NCI-H1436 treated with DMSO at 0.1 percent for 48 hours (cell line): ENCODE measurements at regions not wholly inside any gene's neighbourhood (a gene's known extent, or its start where the extent isn't known, plus 50 kb on each side); places are given as distances from the start of the nearest gene placed in this dataset.

ENCODE experiments used
- DNase-seq: peaks from one replicate; lab custom pipeline; 2025; lab: John Stamatoyannopoulos, UW

DNA sequence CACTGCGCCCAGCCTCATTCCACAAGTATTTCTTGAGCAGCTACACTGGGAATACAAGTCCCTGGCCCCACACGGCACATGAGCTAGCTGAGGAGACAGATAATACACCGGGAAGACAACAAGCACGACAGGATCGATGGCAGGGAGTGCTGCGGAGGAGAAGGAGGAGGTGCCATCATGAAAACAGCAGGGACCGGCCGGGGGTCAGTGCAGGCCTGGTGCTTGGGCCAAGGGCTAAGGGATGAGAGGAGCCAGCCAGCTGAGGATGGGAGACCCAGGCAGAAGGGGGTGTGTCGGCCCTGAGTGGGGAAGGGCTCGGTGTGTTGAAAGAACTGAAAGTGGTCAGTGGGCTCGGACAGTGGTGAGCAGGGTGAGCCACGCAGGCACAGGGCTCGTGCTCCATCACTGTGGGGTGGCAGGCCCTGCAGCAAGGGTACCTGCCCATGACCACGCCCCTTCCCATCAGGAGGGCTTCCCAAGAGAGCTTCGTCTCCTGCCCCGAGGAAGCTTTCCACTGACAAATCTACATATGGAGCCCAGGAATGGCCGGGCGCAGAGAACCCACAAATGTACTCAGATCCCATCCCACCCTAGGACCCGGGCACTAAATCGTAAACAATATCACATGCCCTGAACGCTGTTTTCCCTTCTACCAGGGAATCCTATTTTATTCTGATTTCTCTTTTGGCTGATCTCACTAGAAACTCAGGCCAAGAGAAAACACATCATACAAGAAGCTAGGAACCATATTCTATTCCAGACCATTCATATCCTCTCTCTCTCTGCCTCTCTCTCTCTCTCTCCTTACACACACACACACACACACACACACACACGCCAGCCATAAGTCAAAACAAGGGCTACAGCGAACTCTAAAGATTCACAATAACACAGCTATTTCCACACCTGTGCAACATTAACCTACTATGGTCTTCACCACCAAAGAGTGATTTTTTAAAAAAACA lies 50.7 kb upstream of the TNRC6C start:
- DNase-seq = no peak

DNA sequence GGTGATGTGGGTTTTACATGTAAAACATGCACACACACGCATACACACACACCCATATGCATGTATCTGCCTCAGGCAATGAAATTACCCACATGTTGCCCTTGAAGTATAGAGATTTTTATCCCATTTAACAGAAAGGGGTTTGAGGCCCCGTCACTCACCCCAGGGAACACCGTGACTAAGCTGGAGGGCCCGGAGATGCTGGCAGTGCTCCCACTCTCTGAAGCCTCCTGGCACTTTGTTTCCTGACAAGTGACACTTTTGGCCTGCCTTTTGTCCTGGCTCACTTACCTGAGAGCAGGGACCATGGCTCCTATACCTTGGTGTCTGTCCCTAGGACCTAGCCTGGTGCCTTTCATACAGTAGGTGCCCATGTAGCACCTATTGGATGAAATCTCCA lies 50.0 kb upstream of the TNRC6C start:
- no peak for DNase-seq
